GM21447 (cell line): ENCODE measurements at regions not wholly inside any gene's neighbourhood (a gene's known extent, or its start where the extent isn't known, plus 50 kb on each side); places are given as distances from the start of the nearest gene placed in this dataset.

Experiments
- ATAC-seq: cut with Tn5 transposase; IDR thresholded peaks from one replicate; pipeline ENCODE4 v1.9.1; 2021; ENCODE audit not compliant: unreplicated experiment

- ATAC-seq = no peak
Measured at GRCh38 chr3:159600291-159600690, 388.3 kb upstream of the IL12A start.

- ATAC-seq = no peak
Measured at GRCh38 chr3:159604151-159604581, 384.5 kb upstream of the IL12A start.

DNA sequence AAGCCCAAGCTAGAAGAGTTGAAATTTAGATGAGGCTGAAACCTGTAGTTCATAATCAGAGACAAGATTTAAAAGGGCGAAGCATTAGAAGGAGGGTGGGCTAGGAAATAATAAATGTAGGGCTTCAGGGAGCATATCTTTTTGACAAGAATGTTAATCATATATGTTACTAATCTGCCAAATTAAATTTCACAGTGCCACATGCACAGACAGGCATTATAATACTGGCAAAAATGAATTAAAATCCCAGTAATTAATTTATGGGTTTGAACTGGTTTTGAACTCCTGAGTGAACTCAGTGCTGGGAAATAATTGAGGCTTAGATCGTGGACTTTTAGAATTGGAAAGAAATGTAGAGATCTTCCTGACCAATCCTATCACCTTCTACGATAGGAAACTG, 383.5 kb upstream of the IL12A start:
- ATAC-seq = no peak

GRCh38 chr3:159605776-159606175, 382.9 kb upstream of the IL12A start:
- ATAC-seq = no peak

DNA sequence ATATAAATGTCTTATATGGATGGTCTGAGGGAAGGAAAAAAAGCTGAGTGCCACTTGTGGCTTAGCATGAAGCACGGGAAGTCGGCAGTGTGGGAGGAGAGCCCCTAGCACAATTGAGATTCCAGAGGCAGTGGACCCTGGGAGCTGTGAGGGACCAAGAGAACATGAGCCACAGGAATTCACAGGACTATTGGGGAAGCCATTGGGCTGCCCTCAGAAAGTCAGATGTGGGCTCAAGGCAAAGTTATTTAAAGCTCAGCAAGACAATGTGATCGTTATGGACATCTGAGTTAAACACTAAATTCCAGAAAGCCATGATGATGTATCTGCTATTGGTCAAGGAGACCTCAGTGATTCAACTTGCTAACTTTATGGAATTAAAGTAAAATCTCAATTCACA, 380.8 kb upstream of the IL12A start:
- no peak for ATAC-seq

DNA sequence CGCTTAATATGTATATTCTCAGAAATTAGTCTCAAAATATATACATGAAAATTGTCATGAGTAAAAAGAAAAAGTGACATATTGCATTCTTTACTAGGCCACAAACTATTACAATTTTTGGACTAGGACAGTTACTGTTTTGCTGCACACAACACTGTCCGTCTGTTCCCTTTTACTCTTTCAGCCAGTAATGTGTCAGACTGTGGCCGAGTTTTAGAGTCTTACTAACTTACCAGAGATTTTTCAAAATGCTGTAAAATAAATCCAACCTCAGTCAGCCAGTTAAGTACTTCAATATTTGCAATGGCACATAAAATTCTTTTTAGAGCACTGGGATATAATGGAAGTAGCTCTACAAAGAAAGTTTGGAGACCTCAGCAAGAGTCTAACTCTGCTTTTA, 380.3 kb upstream of the IL12A start:
- ATAC-seq = no peak

DNA sequence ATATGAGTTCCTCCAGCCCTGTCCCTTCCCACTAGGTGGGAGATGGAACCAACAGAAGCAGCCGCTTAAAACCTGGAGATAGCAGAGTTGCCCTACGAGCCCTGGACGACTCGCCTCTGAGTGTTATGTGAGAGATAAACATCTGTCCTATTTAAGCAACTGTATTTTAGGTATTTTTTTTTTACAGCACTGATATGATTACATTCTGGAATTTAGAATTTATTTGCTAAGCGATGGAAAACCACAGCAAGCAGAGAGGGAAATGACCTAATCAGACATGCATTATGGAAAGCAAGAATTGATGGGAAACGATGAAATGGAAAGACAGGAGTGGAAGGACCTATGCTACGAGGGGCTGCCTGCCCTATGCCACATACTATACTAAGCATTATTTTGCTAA, 379.0 kb upstream of the IL12A start:
- ATAC-seq = no peak

DNA sequence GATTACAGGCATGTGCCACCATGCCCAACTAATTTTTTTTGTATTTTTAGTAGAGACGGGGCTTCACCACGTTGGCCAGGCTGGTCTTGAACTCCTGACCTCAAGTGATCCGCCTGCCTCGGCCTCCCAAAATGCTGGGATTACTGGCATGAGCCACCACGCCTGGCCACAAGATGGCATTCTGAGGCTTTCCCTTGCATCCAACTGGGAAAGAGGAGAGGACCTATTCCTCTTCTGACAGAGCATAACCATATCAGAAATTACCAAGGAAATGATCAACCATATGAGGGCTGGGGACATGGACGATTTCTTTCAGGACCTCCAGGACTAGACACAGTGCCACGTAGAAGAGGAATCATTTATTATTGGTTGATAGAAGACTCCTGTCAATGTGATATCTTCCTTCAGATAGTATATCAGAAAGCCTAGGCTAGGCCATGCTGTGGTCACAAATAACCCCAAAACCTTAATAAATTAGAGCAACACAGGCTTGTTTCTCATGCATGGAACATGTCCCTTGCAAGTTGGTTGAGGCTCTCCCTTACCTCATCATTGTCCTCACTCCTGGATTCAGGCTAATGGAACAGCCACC, 372.3 kb upstream of the IL12A start:
- no peak for ATAC-seq

GRCh38 chr3:159619341-159619885, 369.2 kb upstream of the IL12A start:
- no peak for ATAC-seq

DNA sequence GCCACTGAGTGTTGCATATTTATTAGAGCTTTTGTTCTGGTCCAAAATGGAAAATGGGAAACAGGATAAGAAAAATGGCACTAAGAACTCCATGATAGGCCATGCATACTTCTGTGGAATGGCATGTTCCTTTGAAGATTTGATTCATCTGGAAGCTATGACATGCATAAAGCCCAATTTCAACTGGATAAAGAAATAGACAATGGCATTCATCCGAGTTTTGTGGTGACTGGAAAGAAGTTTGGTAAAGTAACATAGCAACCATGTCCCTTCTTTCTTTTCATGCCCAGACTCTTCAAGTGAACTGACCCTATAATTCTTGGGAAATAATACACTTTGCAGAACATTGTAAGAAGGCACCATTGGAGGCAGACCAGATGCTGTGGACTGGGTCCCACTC, 368.4 kb upstream of the IL12A start:
- no peak for ATAC-seq

DNA sequence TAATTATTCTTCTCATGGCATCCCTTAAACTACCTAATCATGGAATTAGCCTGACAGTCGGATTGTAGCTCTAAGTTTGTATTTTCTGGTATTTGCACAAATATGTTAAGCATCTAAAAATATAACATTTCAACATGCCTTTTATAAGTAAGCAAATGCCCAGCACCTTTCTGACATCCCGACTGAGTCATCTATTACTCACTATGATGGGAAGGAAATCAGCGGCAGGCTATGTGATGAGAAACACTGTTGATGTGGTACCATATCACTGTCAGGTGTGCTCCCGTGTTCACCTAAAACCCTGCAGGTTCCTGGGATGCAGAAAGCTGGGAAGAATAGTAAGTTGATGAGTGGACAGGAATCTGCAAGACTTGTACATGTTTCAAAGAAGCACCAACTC, 367.8 kb upstream of the IL12A start:
- no peak for ATAC-seq

DNA sequence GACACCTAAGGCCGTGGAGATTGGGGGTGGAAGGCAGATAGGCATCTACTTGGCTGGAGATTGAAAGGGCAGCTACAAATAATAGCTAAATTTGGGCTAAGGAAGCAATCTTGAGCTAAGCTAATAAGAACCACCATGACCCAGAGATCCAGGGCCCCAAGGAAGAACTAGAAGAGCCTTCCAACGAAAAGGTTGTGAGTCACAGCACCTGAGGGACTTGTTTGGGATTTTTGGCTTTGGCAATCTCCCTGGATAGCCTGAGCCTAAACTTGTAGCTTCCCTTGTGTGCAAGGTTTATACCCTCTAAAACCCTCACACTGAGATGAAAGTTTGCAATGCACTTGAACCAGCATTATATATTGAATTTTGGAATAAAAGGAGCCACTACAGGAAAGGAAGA, 364.0 kb upstream of the IL12A start:
- ATAC-seq = no peak

- ATAC-seq = no peak
Measured at GRCh38 chr3:159625594-159625993, 363.0 kb upstream of the IL12A start.

DNA sequence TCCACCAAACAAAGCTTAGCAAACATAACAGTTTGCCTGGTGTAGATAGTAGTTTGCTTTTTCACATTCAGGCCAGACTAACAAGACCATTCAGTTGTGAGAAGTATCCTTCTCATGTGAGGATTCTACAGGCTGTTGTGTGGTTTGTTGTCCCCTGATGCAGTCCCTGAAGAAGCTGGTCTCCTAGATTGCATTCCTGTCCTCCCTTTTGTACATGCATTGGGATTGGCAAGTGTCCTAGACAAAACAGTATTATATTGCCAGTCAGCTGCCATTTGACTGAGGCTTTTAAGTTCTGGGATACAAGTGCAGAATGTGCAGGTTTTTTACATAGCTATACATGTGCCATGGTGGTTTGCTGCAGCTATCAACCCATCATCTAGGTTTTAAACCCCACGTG, 362.0 kb upstream of the IL12A start:
- no peak for ATAC-seq

- ATAC-seq = no peak
Measured at GRCh38 chr3:159627229-159627628, 361.4 kb upstream of the IL12A start.

DNA sequence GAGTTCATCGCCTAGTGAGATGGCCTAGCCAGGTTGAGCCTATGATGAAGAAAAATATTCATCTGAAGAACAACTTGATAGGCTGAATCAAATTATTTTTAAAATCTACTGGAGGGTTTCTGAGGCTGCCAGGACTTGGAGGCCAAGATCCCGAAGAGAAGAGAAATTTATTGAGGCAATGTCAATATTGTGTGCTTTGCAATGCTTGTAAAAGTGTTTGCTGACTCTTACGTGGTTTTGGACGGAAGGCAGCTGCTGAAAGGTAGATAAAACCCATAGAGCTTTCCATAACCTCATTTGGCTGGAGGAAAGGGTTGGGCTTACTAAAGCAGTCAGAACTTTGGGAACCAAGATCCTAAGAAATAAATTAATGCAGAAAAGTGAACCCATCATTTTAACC, 361.0 kb upstream of the IL12A start:
- no peak for ATAC-seq

- ATAC-seq = no peak
Measured at GRCh38 chr3:159629329-159630084, 359.1 kb upstream of the IL12A start.

- no peak for ATAC-seq
Measured at GRCh38 chr3:159631226-159631625, 357.4 kb upstream of the IL12A start.

- no peak for ATAC-seq
Measured at GRCh38 chr3:159632128-159632527, 356.5 kb upstream of the IL12A start.

DNA sequence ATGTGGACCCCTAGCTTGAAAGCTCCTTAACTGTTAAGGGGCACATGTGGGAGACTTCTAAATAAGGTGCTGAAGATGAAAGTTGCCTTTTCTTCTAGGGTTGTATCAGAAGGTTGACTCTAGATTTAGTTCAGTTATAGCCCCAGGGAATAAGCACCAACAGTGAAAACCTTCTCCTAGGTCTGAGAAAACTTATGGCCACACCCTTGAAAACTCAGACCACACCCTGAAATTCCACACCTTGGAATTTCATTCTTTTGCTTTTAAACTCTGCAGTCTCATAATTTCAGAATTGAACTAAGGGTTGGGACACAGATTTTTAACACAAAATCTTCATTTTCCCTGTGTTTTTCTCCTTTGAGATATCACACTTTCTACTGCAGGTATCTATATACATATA, 355.8 kb upstream of the IL12A start:
- ATAC-seq = no peak

- no peak for ATAC-seq
Measured at GRCh38 chr3:159634483-159634882, 354.2 kb upstream of the IL12A start.

GRCh38 chr3:159635047-159635641, 353.5 kb upstream of the IL12A start:
- ATAC-seq = no peak
